Upper lobe of left lung (tissue), 6 donors: ENCODE measurements at regions not wholly inside any gene's neighbourhood (a gene's known extent, or its start where the extent isn't known, plus 50 kb on each side); places are given as distances from the start of the nearest gene placed in this dataset.

Experiments
- ATAC-seq, 2 donors: fragments of 200-7000 bp; cut with Tn5 transposase; one replicate each; pipeline ENCODE4 v1.9.1; 2022; ENCODE audit warnings: mild to moderate bottlenecking in 2 of 2, moderate library complexity in 2 of 2; ENCODE audit not compliant: low FRiP score in 2 of 2
- DNase-seq, 2 donors: peaks; one replicate each; pipeline ENCODE4 v3.0.0-alpha.2; 2019 to 2020
- H3K27ac ChIP-seq, 4 donors: fragments of 200-600 bp; sonication (generic); one replicate each; pipeline ENCODE4 v1.5.1; 2016 to 2019
- H3K27me3 ChIP-seq, 4 donors: fragments of 200-600 bp; sonication (generic); one replicate each; pipeline ENCODE4 v1.5.1; 2017 to 2019
- H3K36me3 ChIP-seq, 4 donors: fragments of 200-600 bp; sonication (generic); one replicate each; pipeline ENCODE4 v1.5.1; 2016 to 2019
- H3K4me1 ChIP-seq, 4 donors: fragments of 200-600 bp; sonication (generic); one replicate each; pipeline ENCODE4 v1.5.1; 2018 to 2019
- H3K4me3 ChIP-seq, 4 donors: fragments of 200-600 bp; sonication (generic); one replicate each; pipeline ENCODE4 v1.5.1; 2017 to 2019; ENCODE audit warnings: mild to moderate bottlenecking in 2 of 4, moderate library complexity in 1 of 4
- H3K9me3 ChIP-seq, 4 donors: fragments of 200-600 bp; sonication (generic); one replicate each; pipeline ENCODE4 v1.5.1; 2018 to 2019
- EP300 ChIP-seq, 4 donors: sonication (generic); formaldehyde crosslinking; IDR thresholded peaks; one replicate each; pipeline ENCODE4 v1.5.1; 2017; ENCODE audit warnings: antibody characterized with exemption in 4 of 4, control low read depth in 2 of 4
- POLR2A ChIP-seq, 4 donors: fragments of 450-650 bp; IDR thresholded peaks; one replicate each; pipeline ENCODE4 v1.5.1; 2016 to 2017; ENCODE audit warnings: antibody characterized with exemption in 4 of 4, mild to moderate bottlenecking in 2 of 4
- POLR2AphosphoS5 ChIP-seq, 2 donors: sonication (generic); formaldehyde crosslinking; IDR thresholded peaks; one replicate each; pipeline ENCODE4 v1.5.1; 2017; ENCODE audit warnings: antibody characterized with exemption in 2 of 2
- WGBS, 2 donors: methylation state at CpG; one replicate each; pipeline ENCODE4 v1.1.5; 2017 to 2018; 5-methylcytosine and 5-hydroxymethylcytosine counted together
- TF ChIP-seq, protein P1 (sequence below), 6 experiments: fragments of 450-650 bp in 4 of 6; fragments of 200-600 bp in 2 of 6; sonication (generic) in 2 of 6; IDR thresholded peaks; one replicate each; pipeline ENCODE4 v1.5.1; 2016 to 2019; ENCODE audit warnings: antibody characterized with exemption in 6 of 6
- donor health status: DM: no; HTN: no; CAD: no; lungs with moderate emphysema.
- donor health status: DM: no; HTN: yes; CAD: no; lungs with severe emphysema.

GRCh38 chr9:31848505-31849285 lies 535.7 kb upstream of the ACO1 start:
- WGBS, 2 donors = 85 to 89% methylated on average over 19 of the region's 19 CpGs
- ATAC-seq = no peak
- H3K4me3 ChIP-seq = no peak overlapping the region
- TF ChIP-seq, protein P1, sequence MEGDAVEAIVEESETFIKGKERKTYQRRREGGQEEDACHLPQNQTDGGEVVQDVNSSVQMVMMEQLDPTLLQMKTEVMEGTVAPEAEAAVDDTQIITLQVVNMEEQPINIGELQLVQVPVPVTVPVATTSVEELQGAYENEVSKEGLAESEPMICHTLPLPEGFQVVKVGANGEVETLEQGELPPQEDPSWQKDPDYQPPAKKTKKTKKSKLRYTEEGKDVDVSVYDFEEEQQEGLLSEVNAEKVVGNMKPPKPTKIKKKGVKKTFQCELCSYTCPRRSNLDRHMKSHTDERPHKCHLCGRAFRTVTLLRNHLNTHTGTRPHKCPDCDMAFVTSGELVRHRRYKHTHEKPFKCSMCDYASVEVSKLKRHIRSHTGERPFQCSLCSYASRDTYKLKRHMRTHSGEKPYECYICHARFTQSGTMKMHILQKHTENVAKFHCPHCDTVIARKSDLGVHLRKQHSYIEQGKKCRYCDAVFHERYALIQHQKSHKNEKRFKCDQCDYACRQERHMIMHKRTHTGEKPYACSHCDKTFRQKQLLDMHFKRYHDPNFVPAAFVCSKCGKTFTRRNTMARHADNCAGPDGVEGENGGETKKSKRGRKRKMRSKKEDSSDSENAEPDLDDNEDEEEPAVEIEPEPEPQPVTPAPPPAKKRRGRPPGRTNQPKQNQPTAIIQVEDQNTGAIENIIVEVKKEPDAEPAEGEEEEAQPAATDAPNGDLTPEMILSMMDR (IDR thresholded peaks at IDR 0.05) = no peak
- no peak for TF ChIP-seq EP300 (IDR thresholded peaks at IDR 0.05)
- TF ChIP-seq POLR2A (IDR thresholded peaks at IDR 0.05) = no peak
- no peak for TF ChIP-seq POLR2AphosphoS5 (IDR thresholded peaks at IDR 0.05)
- DNase-seq = peak in 1 of 2 donors; percentile 5
- H3K4me1 ChIP-seq = no peaks in the 10 kb centered on the region
- H3K27me3 ChIP-seq = no peaks in the 10 kb centered on the region
- H3K36me3 ChIP-seq = no peaks in the 10 kb centered on the region
- H3K9me3 ChIP-seq = no peaks in the 10 kb centered on the region
- H3K27ac ChIP-seq = no peak overlapping the region

DNA sequence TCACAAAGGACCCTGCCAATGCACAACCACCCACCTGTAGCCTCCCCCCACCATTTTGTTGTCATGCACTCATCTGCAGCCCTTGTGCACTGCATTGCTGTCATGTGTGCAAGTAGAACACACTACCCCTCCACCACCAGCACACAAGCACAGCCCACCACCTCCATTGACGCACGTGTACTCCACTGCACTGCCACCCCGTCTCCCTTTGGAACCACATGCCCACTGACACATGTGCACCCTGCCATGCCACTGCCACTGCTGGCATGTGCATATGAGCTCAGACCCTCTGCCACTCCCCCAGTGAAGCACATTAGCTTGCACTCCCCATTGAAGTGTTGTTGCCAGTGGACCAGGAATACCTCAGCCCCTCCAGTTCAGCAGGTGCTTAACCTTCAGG lies 530.3 kb upstream of the ACO1 start:
- peak in 1 of 2 donors; percentile 2 for DNase-seq
- Histone ChIP-seq H3K4me1 (no peaks in the 10 kb centered on the region), H3K9me3 (no peaks in the 10 kb centered on the region), H3K4me3 (no peak overlapping the region), H3K27me3 (no peaks in the 10 kb centered on the region), H3K27ac (no peak overlapping the region), H3K36me3 (no peaks in the 10 kb centered on the region)
- TF ChIP-seq EP300 (IDR thresholded peaks at IDR 0.05) (no peak), POLR2AphosphoS5 (IDR thresholded peaks at IDR 0.05) (no peak), POLR2A (IDR thresholded peaks at IDR 0.05) (no peak)
- TF ChIP-seq, protein P1 (IDR thresholded peaks at IDR 0.05) = no peak
- 89 to 92% methylated on average over 3 of the region's 3 CpGs for WGBS, 2 donors
- ATAC-seq = no peak

DNA sequence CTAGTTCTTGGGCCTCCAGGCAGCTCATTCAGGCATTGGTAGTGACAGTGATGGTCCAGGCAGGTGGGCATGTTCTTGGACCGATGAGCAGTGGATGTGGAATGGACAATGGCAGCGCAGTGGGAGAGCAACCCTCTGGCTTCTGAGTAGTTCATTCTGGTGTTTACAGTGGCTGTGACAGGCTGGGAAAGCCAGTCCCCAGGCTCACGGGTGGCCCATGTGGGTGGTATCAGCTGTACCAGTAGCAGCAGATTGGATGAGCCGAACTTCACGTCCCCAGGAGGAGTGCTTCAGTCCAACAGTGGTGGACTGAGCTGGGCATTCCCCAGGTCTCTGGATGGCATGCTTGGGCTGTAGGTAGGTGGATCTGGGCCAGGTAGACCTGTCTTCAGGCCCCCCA lies 515.6 kb upstream of the ACO1 start:
- Histone ChIP-seq H3K4me1 (no peaks in the 10 kb centered on the region), H3K36me3 (no peaks in the 10 kb centered on the region), H3K9me3 (no peaks in the 10 kb centered on the region), H3K4me3 (no peak overlapping the region), H3K27ac (no peak overlapping the region), H3K27me3 (no peaks in the 10 kb centered on the region)
- no peak for TF ChIP-seq POLR2AphosphoS5 (IDR thresholded peaks at IDR 0.05)
- TF ChIP-seq, protein P1 (IDR thresholded peaks at IDR 0.05) = no peak
- no peak for TF ChIP-seq POLR2A (IDR thresholded peaks at IDR 0.05)
- no peak for TF ChIP-seq EP300 (IDR thresholded peaks at IDR 0.05)
- DNase-seq (no peak), ATAC-seq (no peak)
- 90 to 100% methylated on average over 4 to 5 of the region's 5 CpGs for WGBS, 2 donors

- Histone ChIP-seq H3K9me3 (no peaks in the 10 kb centered on the region), H3K36me3 (no peaks in the 10 kb centered on the region), H3K4me3 (no peak overlapping the region), H3K27ac (no peak overlapping the region), H3K4me1 (no peaks in the 10 kb centered on the region), H3K27me3 (no peaks in the 10 kb centered on the region)
- 55 to 79% methylated on average over 2 of the region's 2 CpGs for WGBS, 2 donors
- ATAC-seq (no peak), DNase-seq (no peak)
- TF ChIP-seq EP300 (IDR thresholded peaks at IDR 0.05) = no peak
- TF ChIP-seq, protein P1 (IDR thresholded peaks at IDR 0.05) = no peak
- TF ChIP-seq POLR2AphosphoS5 (IDR thresholded peaks at IDR 0.05) = no peak
- no peak for TF ChIP-seq POLR2A (IDR thresholded peaks at IDR 0.05)
Measured at GRCh38 chr9:31870276-31870675, 514.2 kb upstream of the ACO1 start.

DNA sequence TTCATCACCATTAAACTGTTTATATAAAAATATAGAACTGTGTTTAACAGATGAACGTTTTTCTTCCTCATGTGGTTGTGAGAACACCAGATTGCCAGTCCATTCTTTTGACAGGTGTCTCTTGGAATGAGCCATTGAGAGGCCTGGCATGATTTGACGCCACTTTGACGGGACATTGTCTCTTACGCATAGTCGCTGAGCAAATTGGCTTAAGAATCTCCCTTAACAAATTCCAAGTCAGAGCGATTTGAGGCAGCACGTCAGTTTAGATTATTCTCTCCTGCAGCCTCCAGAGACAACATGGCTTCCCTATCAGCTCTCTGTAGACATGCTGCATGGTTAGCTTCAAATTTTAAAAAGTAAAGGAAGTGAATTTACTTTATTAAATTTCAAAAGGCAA lies 510.7 kb upstream of the ACO1 start:
- no peaks in the 10 kb centered on the region for H3K4me1 ChIP-seq
- 84 to 88% methylated on average over 7 of the region's 7 CpGs for WGBS, 2 donors

More for the DNA sequence above, 510.7 kb upstream of the ACO1 start:
- TF ChIP-seq, protein P1 (IDR thresholded peaks at IDR 0.05) = no peak
- no peak for TF ChIP-seq POLR2A (IDR thresholded peaks at IDR 0.05)
- no peak for TF ChIP-seq EP300 (IDR thresholded peaks at IDR 0.05)
- TF ChIP-seq POLR2AphosphoS5 (IDR thresholded peaks at IDR 0.05) = no peak
- H3K27me3 ChIP-seq = no peaks in the 10 kb centered on the region
- H3K9me3 ChIP-seq = no peaks in the 10 kb centered on the region
- H3K36me3 ChIP-seq = no peaks in the 10 kb centered on the region
- H3K27ac ChIP-seq = no peak overlapping the region
- DNase-seq (no peak), ATAC-seq (no peak)
- no peak overlapping the region for H3K4me3 ChIP-seq
